ENCODE measurements at regions not wholly inside any gene's neighbourhood (a gene's known extent, or its start where the extent isn't known, plus 50 kb on each side); places are given as distances from the start of the nearest gene placed in this dataset.

GRCh38 chr3:22893101-22893500 is 310.0 kb upstream of the UBE2E2 start:
- DNase-seq (ENCODE audit: low spot score): no peak

GRCh38 chr3:22893644-22894325 is 309.3 kb upstream of the UBE2E2 start:
- no peak for DNase-seq (ENCODE audit: low spot score)

- DNase-seq (ENCODE audit: low spot score): no peak
Observed at GRCh38 chr3:22894865-22895264, 308.3 kb upstream of the UBE2E2 start.

GRCh38 chr3:22895671-22896070 is 307.5 kb upstream of the UBE2E2 start:
- DNase-seq (ENCODE audit: low spot score): no peak

- DNase-seq (ENCODE audit: low spot score): no peak
Observed at GRCh38 chr3:22898558-22898957, 304.6 kb upstream of the UBE2E2 start.

GRCh38 chr3:22899441-22899840 is 303.7 kb upstream of the UBE2E2 start:
- no peak for DNase-seq (ENCODE audit: low spot score)

GRCh38 chr3:22900296-22900695 is 302.8 kb upstream of the UBE2E2 start:
- DNase-seq (ENCODE audit: low spot score): no peak

GRCh38 chr3:22901684-22902083 is 301.4 kb upstream of the UBE2E2 start:
- DNase-seq (ENCODE audit: low spot score): no peak

GRCh38 chr3:22907161-22907780 is 295.9 kb upstream of the UBE2E2 start:
- no peak for DNase-seq (ENCODE audit: low spot score)

- no peak for DNase-seq (ENCODE audit: low spot score)
Observed at GRCh38 chr3:22907796-22908195, 295.3 kb upstream of the UBE2E2 start.

GRCh38 chr3:22908989-22909507 is 294.1 kb upstream of the UBE2E2 start:
- DNase-seq (ENCODE audit: low spot score): no peak

GRCh38 chr3:22916933-22917332 is 286.2 kb upstream of the UBE2E2 start:
- DNase-seq (ENCODE audit: low spot score): no peak

GRCh38 chr3:22920006-22920405 is 283.1 kb upstream of the UBE2E2 start:
- DNase-seq (ENCODE audit: low spot score): no peak

- no peak for DNase-seq (ENCODE audit: low spot score)
Observed at GRCh38 chr3:22922317-22922716, 280.8 kb upstream of the UBE2E2 start.

GRCh38 chr3:22923711-22924110 is 279.4 kb upstream of the UBE2E2 start:
- DNase-seq (ENCODE audit: low spot score): no peak

GRCh38 chr3:22928216-22929110 is 274.7 kb upstream of the UBE2E2 start:
- DNase-seq (ENCODE audit: low spot score): no peak

GRCh38 chr3:22933051-22933840 is 269.9 kb upstream of the UBE2E2 start:
- no peak for DNase-seq (ENCODE audit: low spot score)

GRCh38 chr3:22933841-22934116 is 269.3 kb upstream of the UBE2E2 start:
- no peak for DNase-seq (ENCODE audit: low spot score)

- DNase-seq (ENCODE audit: low spot score): no peak
Observed at GRCh38 chr3:22935040-22935439, 268.1 kb upstream of the UBE2E2 start.

GRCh38 chr3:22937536-22937935 is 265.6 kb upstream of the UBE2E2 start:
- DNase-seq (ENCODE audit: low spot score): no peak

GRCh38 chr3:22938739-22939138 is 264.4 kb upstream of the UBE2E2 start:
- DNase-seq (ENCODE audit: low spot score): no peak

- no peak for DNase-seq (ENCODE audit: low spot score)
Observed at GRCh38 chr3:22939349-22939748, 263.8 kb upstream of the UBE2E2 start.

Measured in kidney capillary endothelial cell (primary cell).